ENCODE measurements at regions not wholly inside any gene's neighbourhood (a gene's known extent, or its start where the extent isn't known, plus 50 kb on each side); places are given as distances from the start of the nearest gene placed in this dataset.

DNA sequence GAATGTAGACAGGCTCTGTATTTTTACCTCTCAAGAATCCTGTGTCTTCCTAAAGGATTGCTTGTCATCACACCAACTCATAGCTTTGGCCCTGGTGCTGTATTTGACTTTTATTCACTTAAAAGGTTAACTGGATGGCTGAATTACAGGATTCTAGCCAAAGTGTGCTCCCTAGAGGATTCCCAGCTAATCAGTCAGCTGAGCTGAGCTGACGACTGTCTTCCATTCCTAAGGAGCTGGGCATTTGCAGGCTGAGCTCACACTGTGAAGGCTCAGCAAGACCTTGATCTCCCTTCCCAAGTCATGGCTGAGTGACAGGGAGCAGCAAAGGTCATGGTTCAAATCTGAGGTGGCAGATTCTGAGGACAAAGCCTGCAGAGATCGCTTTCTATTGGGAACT is 59.0 kb upstream of the PALM2AKAP2 start:
- H3K9me3 ChIP-seq (ENCODE audit: control insufficient read depth in 4 of 4, low read length in 3 of 4): no peaks in the 10 kb centered on the region
- no peak overlapping the region for H3K9ac ChIP-seq (ENCODE audit: low read depth in 1 of 2, low read length in 2 of 2)
- TF ChIP-seq RAD21 (IDR thresholded peaks at IDR 0.05) (no peak), EGR1 (IDR thresholded peaks at IDR 0.05; ENCODE audit: low read depth in 2 of 2) (no peak), FOXA2 (IDR thresholded peaks at IDR 0.05) (no peak), HNF4A (conservative IDR thresholded peaks at IDR 0.05) (no peak), FOXA1 (IDR thresholded peaks at IDR 0.05) (no peak), RXRA (IDR thresholded peaks at IDR 0.05) (no peak), NR2F2 (IDR thresholded peaks at IDR 0.05) (no peak), YY1 (IDR thresholded peaks at IDR 0.05) (no peak)
- TF ChIP-seq, protein P1, sequence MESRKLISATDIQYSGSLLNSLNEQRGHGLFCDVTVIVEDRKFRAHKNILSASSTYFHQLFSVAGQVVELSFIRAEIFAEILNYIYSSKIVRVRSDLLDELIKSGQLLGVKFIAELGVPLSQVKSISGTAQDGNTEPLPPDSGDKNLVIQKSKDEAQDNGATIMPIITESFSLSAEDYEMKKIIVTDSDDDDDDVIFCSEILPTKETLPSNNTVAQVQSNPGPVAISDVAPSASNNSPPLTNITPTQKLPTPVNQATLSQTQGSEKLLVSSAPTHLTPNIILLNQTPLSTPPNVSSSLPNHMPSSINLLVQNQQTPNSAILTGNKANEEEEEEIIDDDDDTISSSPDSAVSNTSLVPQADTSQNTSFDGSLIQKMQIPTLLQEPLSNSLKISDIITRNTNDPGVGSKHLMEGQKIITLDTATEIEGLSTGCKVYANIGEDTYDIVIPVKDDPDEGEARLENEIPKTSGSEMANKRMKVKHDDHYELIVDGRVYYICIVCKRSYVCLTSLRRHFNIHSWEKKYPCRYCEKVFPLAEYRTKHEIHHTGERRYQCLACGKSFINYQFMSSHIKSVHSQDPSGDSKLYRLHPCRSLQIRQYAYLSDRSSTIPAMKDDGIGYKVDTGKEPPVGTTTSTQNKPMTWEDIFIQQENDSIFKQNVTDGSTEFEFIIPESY (IDR thresholded peaks at IDR 0.05): no peak
- TF ChIP-seq, protein P2, sequence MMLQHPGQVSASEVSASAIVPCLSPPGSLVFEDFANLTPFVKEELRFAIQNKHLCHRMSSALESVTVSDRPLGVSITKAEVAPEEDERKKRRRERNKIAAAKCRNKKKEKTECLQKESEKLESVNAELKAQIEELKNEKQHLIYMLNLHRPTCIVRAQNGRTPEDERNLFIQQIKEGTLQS (IDR thresholded peaks at IDR 0.05): no peak
- TF ChIP-seq, protein P3, sequence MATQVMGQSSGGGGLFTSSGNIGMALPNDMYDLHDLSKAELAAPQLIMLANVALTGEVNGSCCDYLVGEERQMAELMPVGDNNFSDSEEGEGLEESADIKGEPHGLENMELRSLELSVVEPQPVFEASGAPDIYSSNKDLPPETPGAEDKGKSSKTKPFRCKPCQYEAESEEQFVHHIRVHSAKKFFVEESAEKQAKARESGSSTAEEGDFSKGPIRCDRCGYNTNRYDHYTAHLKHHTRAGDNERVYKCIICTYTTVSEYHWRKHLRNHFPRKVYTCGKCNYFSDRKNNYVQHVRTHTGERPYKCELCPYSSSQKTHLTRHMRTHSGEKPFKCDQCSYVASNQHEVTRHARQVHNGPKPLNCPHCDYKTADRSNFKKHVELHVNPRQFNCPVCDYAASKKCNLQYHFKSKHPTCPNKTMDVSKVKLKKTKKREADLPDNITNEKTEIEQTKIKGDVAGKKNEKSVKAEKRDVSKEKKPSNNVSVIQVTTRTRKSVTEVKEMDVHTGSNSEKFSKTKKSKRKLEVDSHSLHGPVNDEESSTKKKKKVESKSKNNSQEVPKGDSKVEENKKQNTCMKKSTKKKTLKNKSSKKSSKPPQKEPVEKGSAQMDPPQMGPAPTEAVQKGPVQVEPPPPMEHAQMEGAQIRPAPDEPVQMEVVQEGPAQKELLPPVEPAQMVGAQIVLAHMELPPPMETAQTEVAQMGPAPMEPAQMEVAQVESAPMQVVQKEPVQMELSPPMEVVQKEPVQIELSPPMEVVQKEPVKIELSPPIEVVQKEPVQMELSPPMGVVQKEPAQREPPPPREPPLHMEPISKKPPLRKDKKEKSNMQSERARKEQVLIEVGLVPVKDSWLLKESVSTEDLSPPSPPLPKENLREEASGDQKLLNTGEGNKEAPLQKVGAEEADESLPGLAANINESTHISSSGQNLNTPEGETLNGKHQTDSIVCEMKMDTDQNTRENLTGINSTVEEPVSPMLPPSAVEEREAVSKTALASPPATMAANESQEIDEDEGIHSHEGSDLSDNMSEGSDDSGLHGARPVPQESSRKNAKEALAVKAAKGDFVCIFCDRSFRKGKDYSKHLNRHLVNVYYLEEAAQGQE (IDR thresholded peaks at IDR 0.05): no peak
- TF ChIP-seq, protein P4, sequence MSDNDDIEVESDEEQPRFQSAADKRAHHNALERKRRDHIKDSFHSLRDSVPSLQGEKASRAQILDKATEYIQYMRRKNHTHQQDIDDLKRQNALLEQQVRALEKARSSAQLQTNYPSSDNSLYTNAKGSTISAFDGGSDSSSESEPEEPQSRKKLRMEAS (IDR thresholded peaks at IDR 0.05): no peak
- DNase-seq (ENCODE audit: low spot score): no peak
- H3K27me3 ChIP-seq (ENCODE audit: control insufficient read depth in 4 of 4, insufficient read depth in 4 of 4, low read length in 3 of 4): no peaks in the 10 kb centered on the region
- H3K4me1 ChIP-seq (ENCODE audit: control insufficient read depth in 4 of 4, insufficient read depth in 4 of 4, low read length in 3 of 4): no peaks in the 10 kb centered on the region
- 81% methylated on average over 2 of the region's 2 CpGs for WGBS
- no peak overlapping the region for H3K4me3 ChIP-seq (ENCODE audit: low read depth in 1 of 3, low read length in 3 of 3)
- no peak overlapping the region for H3K27ac ChIP-seq (ENCODE audit: low read depth in 1 of 2, low read length in 2 of 2)
- no peaks in the 10 kb centered on the region for H3K36me3 ChIP-seq (ENCODE audit: control insufficient read depth in 4 of 4, insufficient read depth in 3 of 4, low read depth in 1 of 4, low read length in 3 of 4)

DNA sequence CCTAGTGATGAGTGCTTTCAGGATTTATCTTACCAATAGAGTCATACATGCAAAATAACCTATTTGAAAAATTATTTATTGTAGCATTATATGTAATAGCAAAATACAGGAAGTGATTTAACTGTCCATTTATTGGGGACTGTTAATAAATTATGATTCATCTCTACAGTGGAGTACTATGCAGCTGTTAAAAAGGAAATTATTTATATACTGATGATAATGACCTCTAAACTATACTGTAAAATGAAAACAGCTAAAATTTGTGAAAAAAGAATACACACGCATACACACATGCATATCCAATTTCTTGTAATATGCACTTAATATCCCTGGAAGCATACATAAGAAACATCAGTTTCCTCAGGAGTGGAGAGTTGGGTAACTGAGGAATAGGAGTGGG is 58.0 kb upstream of the PALM2AKAP2 start:
- TF ChIP-seq, protein P4 (IDR thresholded peaks at IDR 0.05): no peak
- TF ChIP-seq, protein P2 (IDR thresholded peaks at IDR 0.05): no peak
- no peak for TF ChIP-seq YY1 (IDR thresholded peaks at IDR 0.05)
- Histone ChIP-seq H3K27ac (ENCODE audit: low read depth in 1 of 2, low read length in 2 of 2) (no peak overlapping the region), H3K9me3 (ENCODE audit: control insufficient read depth in 4 of 4, low read length in 3 of 4) (no peaks in the 10 kb centered on the region), H3K36me3 (ENCODE audit: control insufficient read depth in 4 of 4, insufficient read depth in 3 of 4, low read depth in 1 of 4, low read length in 3 of 4) (no peaks in the 10 kb centered on the region), H3K27me3 (ENCODE audit: control insufficient read depth in 4 of 4, insufficient read depth in 4 of 4, low read length in 3 of 4) (no peaks in the 10 kb centered on the region), H3K9ac (ENCODE audit: low read depth in 1 of 2, low read length in 2 of 2) (no peak overlapping the region), H3K4me1 (ENCODE audit: control insufficient read depth in 4 of 4, insufficient read depth in 4 of 4, low read length in 3 of 4) (no peaks in the 10 kb centered on the region), H3K4me3 (ENCODE audit: low read depth in 1 of 3, low read length in 3 of 3) (no peak overlapping the region)
- no peak for DNase-seq (ENCODE audit: low spot score)
- 98% methylated on average over 1 of the region's 1 CpG for WGBS

Measured in liver (tissue), 7 donors.